HCT116 (cell line): ENCODE measurements at regions not wholly inside any gene's neighbourhood (a gene's known extent, or its start where the extent isn't known, plus 50 kb on each side); places are given as distances from the start of the nearest gene placed in this dataset.

Source experiments
- ATAC-seq: fragments of 200-7000 bp; cut with Tn5 transposase; 2 replicates; pipeline ENCODE4 v1.9.1; 2020; ENCODE audit warnings: mild to moderate bottlenecking, moderate library complexity
- BruUV-seq: library from RNA; stranded (reverse); fragments of 400-500 nt; replicated peaks from 2 replicates; lab custom pipeline; 2021; lab: Mats Ljungman, UMichigan
- CTCF ChIA-PET: fragments of 300-600 bp; sonication (Branson Sonifier 250); formaldehyde crosslinking; loops from one replicate; lab custom pipeline; 2021; ENCODE audit warnings: antibody characterized with exemption; lab: Charles Lee
- POLR2A ChIA-PET: fragments of 300-600, 350-600 bp; sonication (Branson Sonifier 250); formaldehyde crosslinking; loops from one replicate; lab custom pipeline; 2021; ENCODE audit warnings: antibody characterized with exemption; lab: Charles Lee
- RAD21 ChIA-PET, 2 experiments: fragments of 300-600 bp; sonication (Branson Sonifier 250); formaldehyde crosslinking; loops; one replicate each; lab custom pipeline; 2023; ENCODE audit warnings: low total read pairs in 2 of 2; ENCODE audit not compliant: uncharacterized antibody in 2 of 2, unreplicated experiment in 2 of 2, low non-redundant PET in 1 of 2; lab: Charles Lee
- DNase-seq: peaks from one replicate; pipeline ENCODE4 v3.0.0-alpha.2; 2010; ENCODE audit warnings: low read depth, low spot score
- H2AFZ ChIP-seq: fragments of 200-600 bp; shearing (Covaris generic), sonication (generic); 2 replicates; pipeline ENCODE4 v1.6.1; 2017; ENCODE audit warnings: low read depth, mixed run types, mixed read lengths, antibody characterized with exemption, low read length; ENCODE audit not compliant: poor library complexity, severe bottlenecking
- H3K27ac ChIP-seq: 2 replicates; pipeline ENCODE4 v1.5.1; 2012; ENCODE audit warnings: low read depth, low read length
- H3K27me3 ChIP-seq: fragments of 200-600 bp; sonication (generic); 2 replicates; pipeline ENCODE4 v1.6.1; 2016; ENCODE audit warnings: mixed run types, low read length, mixed read lengths; ENCODE audit not compliant: insufficient read depth
- H3K36me3 ChIP-seq, 2 experiments: fragments of 200-500 bp in 1 of 2; fragments of 200-600 bp in 1 of 2; sonication (Bioruptor generic) in 1 of 2; sonication (generic) in 1 of 2; 2 replicates each; pipeline versions ENCODE4 v1.5.1 to v1.6.1; 2014 to 2016; ENCODE audit warnings: low read length in 2 of 2, inconsistent platforms in 1 of 2, mixed read lengths in 1 of 2, mixed run types in 1 of 2; ENCODE audit not compliant: insufficient read depth in 2 of 2, control insufficient read depth in 1 of 2
- H3K4me1 ChIP-seq, 2 experiments: fragments of 200-600 bp in 1 of 2; sonication (generic) in 1 of 2; 2 replicates each; pipeline versions ENCODE4 v1.5.1 to v1.6.1; 2012 to 2017; ENCODE audit warnings: low read length in 2 of 2, inconsistent platforms in 1 of 2, mild to moderate bottlenecking in 1 of 2, mixed read lengths in 1 of 2, mixed run types in 1 of 2, moderate library complexity in 1 of 2; ENCODE audit not compliant: insufficient read depth in 2 of 2, control insufficient read depth in 1 of 2
- H3K4me2 ChIP-seq: fragments of 200-600 bp; sonication (generic); 2 replicates; pipeline ENCODE4 v1.6.1; 2017; ENCODE audit warnings: mixed run types, low read length, mixed read lengths
- H3K4me3 ChIP-seq, 2 experiments: fragments of 200-600 bp in 1 of 2; sonication (generic) in 1 of 2; replicated peaks in 1 of 2; 2 replicates each; pipeline ENCODE4 v1.5.1; 2011 to 2016; ENCODE audit warnings: low read length in 2 of 2, control low read depth in 1 of 2, low read depth in 1 of 2, mild to moderate bottlenecking in 1 of 2, mixed read lengths in 1 of 2, mixed run types in 1 of 2
- H3K79me2 ChIP-seq: fragments of 200-600 bp; sonication (generic); 2 replicates; pipeline ENCODE4 v1.6.1; 2017; ENCODE audit warnings: mild to moderate bottlenecking, mixed run types, low read length, moderate library complexity, mixed read lengths; ENCODE audit not compliant: insufficient read depth
- H3K9ac ChIP-seq: fragments of 200-600 bp; sonication (generic); 2 replicates; pipeline ENCODE4 v1.6.1; 2016; ENCODE audit warnings: low read length, mixed read lengths
- H3K9me2 ChIP-seq: fragments of 200-600 bp; sonication (generic), shearing (Covaris generic); 2 replicates; pipeline ENCODE4 v1.6.1; 2017; ENCODE audit warnings: mixed run types, mild to moderate bottlenecking, moderate library complexity; ENCODE audit not compliant: insufficient read depth
- H3K9me3 ChIP-seq, 2 experiments: fragments of 200-500 bp in 1 of 2; fragments of 200-600 bp in 1 of 2; sonication (Bioruptor generic) in 1 of 2; sonication (generic) in 1 of 2; 2 replicates each; pipeline ENCODE4 v1.6.1; 2014 to 2017; ENCODE audit warnings: low read length in 2 of 2, mixed read lengths in 2 of 2, inconsistent platforms in 1 of 2, low read depth in 1 of 2, mild to moderate bottlenecking in 1 of 2, mixed run types in 1 of 2, moderate library complexity in 1 of 2; ENCODE audit not compliant: control insufficient read depth in 1 of 2, insufficient read depth in 1 of 2
- H4K20me1 ChIP-seq: fragments of 200-600 bp; sonication (generic), shearing (Covaris generic); 2 replicates; pipeline ENCODE4 v1.6.1; 2017; ENCODE audit warnings: mixed run types, mild to moderate bottlenecking, moderate library complexity; ENCODE audit not compliant: insufficient read depth
- CBX3 ChIP-seq: IDR thresholded peaks from 2 replicates; pipeline ENCODE4 v1.6.1; 2012; ENCODE audit warnings: low read depth
- CTCF ChIP-seq, 3 experiments: fragments of 200-600 bp in 1 of 3; sonication (generic) in 1 of 3; IDR thresholded peaks in 2 of 3; conservative IDR thresholded peaks in 1 of 3; 2 replicates each; pipeline ENCODE4 v1.5.1; 2012 to 2017; ENCODE audit warnings: low read depth in 2 of 3, low read length in 2 of 3, antibody characterized with exemption in 1 of 3, borderline replicate concordance in 1 of 3, control low read depth in 1 of 3, mild to moderate bottlenecking in 1 of 3, mixed read lengths in 1 of 3, mixed run types in 1 of 3, moderate library complexity in 1 of 3; ENCODE audit not compliant: insufficient read depth in 1 of 3
- EGR1 ChIP-seq: IDR thresholded peaks from 2 replicates; pipeline ENCODE4 v1.6.1; 2012; ENCODE audit warnings: low read depth
- ELF1 ChIP-seq: IDR thresholded peaks from 2 replicates; pipeline ENCODE4 v1.6.1; 2012; ENCODE audit warnings: low read depth, borderline replicate concordance
- EZH2 ChIP-seq: fragments of 200-600 bp; sonication (generic); IDR thresholded peaks from 2 replicates; pipeline ENCODE4 v1.6.1; 2017; ENCODE audit warnings: antibody characterized with exemption, mixed run types
- FOSL1 ChIP-seq: IDR thresholded peaks from 2 replicates; pipeline ENCODE4 v1.6.1; 2012; ENCODE audit warnings: low read depth
- MAX ChIP-seq: IDR thresholded peaks from 2 replicates; pipeline ENCODE4 v1.6.1; 2012
- RAD21 ChIP-seq: IDR thresholded peaks from 2 replicates; pipeline ENCODE4 v1.6.1; 2012; ENCODE audit warnings: low read depth, mild to moderate bottlenecking
- YY1 ChIP-seq: IDR thresholded peaks from 2 replicates; pipeline ENCODE4 v1.6.1; 2011; ENCODE audit warnings: low read length, low read depth, moderate library complexity, mild to moderate bottlenecking; ENCODE audit not compliant: insufficient replicate concordance; ENCODE audit errors: extremely low read depth
- ZBTB33 ChIP-seq: IDR thresholded peaks from 2 replicates; pipeline ENCODE4 v1.6.1; 2011; ENCODE audit warnings: mild to moderate bottlenecking, low read length, moderate library complexity; ENCODE audit not compliant: insufficient replicate concordance; ENCODE audit errors: extremely low read depth
- ZFX ChIP-seq: fragments of 450-650 bp; IDR thresholded peaks from 2 replicates; pipeline ENCODE4 v1.6.1; 2017
- ZNF274 ChIP-seq: fragments of 200-500 bp; sonication (Bioruptor generic); IDR thresholded peaks from 2 replicates; pipeline ENCODE4 v1.6.1; 2014; ENCODE audit warnings: mild to moderate bottlenecking, low read depth, low read length, inconsistent platforms
- intact Hi-C: fragments of 100-400 bp; cut with micrococcal nuclease; formaldehyde crosslinking; loops from 2 replicates; pipeline ENCODE4 v1.10.0; 2022

- no peak overlapping the region for H3K4me3 ChIP-seq
- no TSS peak for BruUV-seq
- ATAC-seq (no peak), DNase-seq (no peak)
- no peak overlapping the region for H3K9ac ChIP-seq
- peaks cover 18% of the 10 kb centered on the region for H3K27me3 ChIP-seq
- TF ChIP-seq ZBTB33 (no peak), CBX3 (no peak), ZNF274 (no peak)
- TF ChIP-seq, all 23 proteins: peak for 0
- H3K9me3 ChIP-seq = no peaks in the 10 kb centered on the region
- ChIA-PET RAD21 (no interaction called here), CTCF (no interaction called here), POLR2A (no interaction called here)
- no peaks in the 10 kb centered on the region for H3K79me2 ChIP-seq
- no peak overlapping the region for H3K27ac ChIP-seq
- H4K20me1 ChIP-seq = no peaks in the 10 kb centered on the region
- no peaks in the 10 kb centered on the region for H3K4me1 ChIP-seq
- H2AFZ ChIP-seq = no peak overlapping the region
- intact Hi-C loops = no loop called here
- no peaks in the 10 kb centered on the region for H3K36me3 ChIP-seq
- H3K9me2 ChIP-seq = no peaks in the 10 kb centered on the region
- H3K4me2 ChIP-seq = no peak overlapping the region
These were observed 690.4 kb upstream of the HS6ST1 start for GRCh38 chr2:129008881-129009554.

GRCh38 chr2:129009555-129010146, 691.0 kb upstream of the HS6ST1 start:
- Histone ChIP-seq H3K9me3 (no peaks in the 10 kb centered on the region), H3K36me3 (no peaks in the 10 kb centered on the region), H3K4me2 (no peak overlapping the region), H4K20me1 (no peaks in the 10 kb centered on the region), H2AFZ (no peak overlapping the region), H3K79me2 (no peaks in the 10 kb centered on the region), H3K4me1 (no peaks in the 10 kb centered on the region), H3K9ac (no peak overlapping the region), H3K4me3 (no peak overlapping the region), H3K9me2 (no peaks in the 10 kb centered on the region), H3K27ac (no peak overlapping the region), H3K27me3 (peaks cover 16% of the 10 kb centered on the region)
- ATAC-seq (no peak), DNase-seq (no peak)
- ChIA-PET POLR2A (no interaction called here), CTCF (no interaction called here), RAD21 (no interaction called here)
- intact Hi-C loops = no loop called here
- TF ChIP-seq ZFX (no peak), ZNF274 (no peak), MAX (no peak), ELF1 (no peak), CTCF (IDR thresholded peaks at IDR 0.05 in 2 of 3, conservative IDR thresholded peaks at IDR 0.05 in 1 of 3; ENCODE audit: borderline replicate concordance in 1 of 3, insufficient read depth in 1 of 3, low read depth in 2 of 3, low read length in 2 of 3) (no peak), EZH2 (no peak), FOSL1 (no peak), EGR1 (no peak), YY1 (no peak), RAD21 (no peak)
- no TSS peak for BruUV-seq
